GM12892 (cell line): ENCODE measurements at regions not wholly inside any gene's neighbourhood (a gene's known extent, or its start where the extent isn't known, plus 50 kb on each side); places are given as distances from the start of the nearest gene placed in this dataset.

Source experiments
- POLR2A ChIP-seq: IDR thresholded peaks from 2 replicates; pipeline ENCODE4 v1.6.1; 2011; ENCODE audit warnings: low read depth, low read length, control low read depth
- POLR2AphosphoS5 ChIP-seq: IDR thresholded peaks from 2 replicates; pipeline ENCODE4 v1.6.1; 2011; ENCODE audit warnings: low read depth, low read length, control low read depth
- TAF1 ChIP-seq: IDR thresholded peaks from 2 replicates; pipeline ENCODE4 v1.6.1; 2011; ENCODE audit warnings: low read depth, mild to moderate bottlenecking, control low read depth, low read length, borderline replicate concordance

GRCh38 chr5:159510282-159510681 lies 180.0 kb upstream of the IL12B start:
- TF ChIP-seq POLR2AphosphoS5 = no peak
- no peak for TF ChIP-seq POLR2A
- no peak for TF ChIP-seq TAF1
